Amygdala (tissue), 56 donors: ENCODE measurements at regions not wholly inside any gene's neighbourhood (a gene's known extent, or its start where the extent isn't known, plus 50 kb on each side); places are given as distances from the start of the nearest gene placed in this dataset.
"Not testable (repeated sequence)": the region's sequence is repeated elsewhere in the genome, so short reads cannot be mapped to it uniquely, and the experiment has no call there.

Experiments used
- DNase-seq, 56 donors: peaks; one replicate each; lab custom pipeline; 2025; lab: John Stamatoyannopoulos, UW

DNA sequence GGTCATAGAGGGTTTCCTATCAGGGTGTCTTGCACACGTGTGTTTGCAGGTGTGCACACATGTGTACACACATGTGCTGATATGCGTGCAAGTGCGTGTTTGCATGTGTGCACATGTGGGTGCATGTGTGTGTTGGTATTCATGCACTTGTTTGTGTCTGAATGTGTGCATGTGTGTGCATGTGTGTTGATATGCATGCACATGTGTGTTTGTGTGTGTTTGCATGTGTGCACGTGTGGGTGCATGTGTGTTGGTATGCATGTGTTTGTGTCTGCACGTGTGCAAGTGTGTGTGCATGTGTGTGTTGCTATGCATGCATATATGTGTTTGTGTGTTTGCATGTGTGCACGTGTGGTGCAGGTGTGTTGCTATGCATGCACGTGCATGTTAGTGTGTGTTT, 150.5 kb downstream of the SOX1 start:
- no peak for DNase-seq

DNA sequence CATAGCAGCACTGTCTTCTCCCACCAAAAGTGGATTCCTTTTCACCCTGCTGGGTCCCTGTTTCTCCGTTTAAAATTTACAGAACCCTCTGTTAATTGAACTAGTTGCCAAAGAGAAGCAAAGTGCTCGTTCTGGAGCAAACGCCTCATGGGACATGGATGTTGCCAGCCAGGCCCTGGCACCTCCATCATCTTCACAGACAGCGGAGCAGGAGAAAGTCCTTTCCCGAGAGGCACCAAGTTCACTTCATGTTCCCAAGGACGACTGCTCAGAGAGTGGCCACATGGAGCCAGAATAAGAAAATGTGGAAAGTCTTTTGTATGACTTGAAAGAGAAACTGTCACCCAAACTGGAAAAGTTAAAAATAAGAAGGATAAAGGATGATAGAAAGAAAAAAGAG, 151.5 kb downstream of the SOX1 start:
- no peak for DNase-seq

DNA sequence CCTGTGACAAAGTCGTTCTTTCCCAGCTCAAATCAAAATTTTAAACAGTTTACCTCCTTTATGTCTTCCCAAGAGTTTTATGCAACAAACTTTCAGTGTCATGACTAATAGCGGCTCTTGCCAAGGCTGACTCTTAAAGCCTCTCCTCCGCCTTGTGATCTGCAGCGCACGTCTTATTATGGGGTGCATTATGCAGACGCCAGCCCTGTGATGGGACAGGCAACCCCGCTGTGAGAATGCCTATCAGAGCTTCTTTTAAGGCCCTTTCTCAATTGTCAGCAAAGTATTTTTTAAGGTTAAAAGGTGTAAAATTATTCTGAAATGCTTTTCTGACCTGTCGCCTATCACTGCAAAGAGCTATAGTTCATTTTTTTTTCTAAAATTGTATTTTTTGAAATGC, 152.8 kb downstream of the SOX1 start:
- no peak for DNase-seq

DNA sequence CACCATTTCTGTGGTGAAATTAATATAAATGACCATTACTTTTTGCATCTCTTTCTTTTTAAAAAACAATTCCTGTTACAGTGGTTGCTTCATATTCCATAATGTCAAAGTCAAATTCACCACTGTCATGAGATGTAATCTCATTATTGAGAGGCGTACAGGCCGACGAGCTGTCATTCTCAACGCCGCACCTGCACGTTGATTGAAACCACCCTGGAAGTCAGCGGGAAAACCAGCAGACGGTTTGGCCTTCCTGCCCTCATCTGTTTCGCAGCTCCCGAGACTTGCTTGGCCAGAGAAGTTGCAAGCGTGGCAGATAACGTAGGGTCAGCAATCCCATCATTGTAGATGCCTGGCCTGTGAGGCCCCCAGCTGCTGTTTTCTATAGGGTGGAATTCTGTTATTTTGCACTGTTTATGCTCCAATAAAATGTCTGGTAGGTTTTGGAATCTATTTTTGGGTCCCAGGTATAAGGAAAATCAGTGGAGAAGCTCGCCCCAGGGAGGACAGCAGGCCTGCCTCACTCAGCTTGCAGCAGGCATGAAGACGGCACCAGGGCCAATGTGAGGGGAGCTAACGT, 153.4 kb downstream of the SOX1 start:
- no peak for DNase-seq

DNA sequence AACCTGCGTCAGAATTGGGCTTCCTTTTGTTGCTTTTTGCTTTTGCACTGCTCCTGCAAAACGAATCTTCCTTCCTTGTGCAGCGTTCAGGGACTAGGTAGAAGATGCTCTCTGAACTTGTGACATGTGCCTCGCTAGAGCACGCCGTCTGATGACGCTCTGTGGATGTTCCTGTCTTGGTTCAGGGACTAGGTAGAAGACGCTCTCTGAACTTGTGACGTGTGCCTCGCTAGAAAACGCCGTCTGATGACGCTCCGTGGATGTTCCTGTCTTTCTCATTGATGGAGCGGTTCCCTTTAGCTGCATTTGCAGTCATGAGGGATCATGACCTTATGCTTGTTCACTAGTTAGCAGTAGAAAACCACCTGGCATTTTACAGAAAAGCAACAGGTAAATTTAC, 154.0 kb downstream of the SOX1 start:
- DNase-seq, result no peak

DNA sequence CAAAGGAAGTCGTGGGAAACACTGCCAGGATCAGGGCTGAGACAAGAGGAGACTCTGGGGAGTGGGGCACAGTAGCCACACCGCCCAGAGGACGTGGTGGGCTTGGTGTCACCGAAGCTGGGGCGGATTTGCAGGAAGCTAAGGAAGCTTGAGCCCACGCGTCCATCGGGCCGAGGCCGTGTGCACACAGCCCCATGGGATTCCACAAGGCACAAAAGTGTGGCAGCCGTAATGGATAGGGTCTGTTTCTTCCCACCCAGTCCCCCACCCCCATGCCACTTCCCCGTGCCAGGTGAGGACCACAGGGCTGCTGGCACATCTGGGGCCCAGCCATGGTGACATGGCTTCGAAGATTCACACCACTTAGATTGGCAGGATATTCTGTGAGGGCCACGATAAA, 153.2 kb upstream of the SPACA7 start:
- DNase-seq, result no peak

DNA sequence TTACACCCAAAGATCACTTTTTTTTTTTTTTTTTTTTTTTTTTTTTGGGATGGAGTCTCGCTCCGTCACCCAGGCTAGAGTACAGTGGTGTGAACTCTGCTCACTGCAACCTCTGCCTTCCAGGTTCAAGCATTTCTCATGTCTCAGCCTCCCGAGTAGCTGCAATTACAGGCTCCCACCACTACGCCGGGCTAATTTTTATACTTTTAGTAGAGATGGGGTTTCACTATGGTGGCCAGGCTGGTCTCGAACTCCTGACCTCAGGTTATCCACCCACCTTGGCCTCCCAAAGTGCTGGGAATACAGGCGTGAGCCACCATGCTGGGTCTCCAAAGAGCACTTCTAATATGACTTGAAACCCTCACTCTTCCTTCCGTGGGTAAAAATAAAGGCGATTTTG, 152.2 kb upstream of the SPACA7 start:
- not testable (repeated sequence) for DNase-seq

DNA sequence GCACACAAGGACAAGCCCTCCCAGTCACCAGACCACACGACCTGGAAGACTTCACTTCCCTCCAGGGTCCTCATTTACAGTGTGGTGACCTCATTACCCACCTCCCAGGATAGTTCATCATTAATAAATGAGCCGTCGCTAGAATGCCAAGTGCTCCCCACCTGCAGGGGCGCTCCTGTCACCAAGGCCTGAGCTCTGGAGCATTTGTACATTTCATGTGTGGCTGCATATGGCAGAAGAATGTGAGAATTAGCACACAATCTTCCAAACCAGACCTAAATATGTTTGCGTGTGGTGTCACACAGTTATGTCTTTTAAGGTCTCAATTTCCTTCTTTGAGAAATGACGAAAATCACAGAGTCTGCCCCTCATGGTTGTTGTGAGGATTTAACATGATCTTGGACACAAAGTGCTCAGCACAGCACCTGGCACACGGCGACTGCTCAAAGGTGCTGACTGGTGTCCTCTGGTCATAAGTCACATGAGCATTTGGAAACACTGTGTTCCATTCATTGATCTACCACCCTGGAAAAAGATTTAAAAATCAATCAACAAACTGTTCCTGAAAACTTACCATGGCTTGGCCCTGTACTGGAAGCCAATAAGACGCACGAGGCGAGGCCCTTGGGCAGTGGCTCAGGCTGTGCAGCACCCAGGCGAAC, 150.6 kb upstream of the SPACA7 start:
- no peak for DNase-seq

DNA sequence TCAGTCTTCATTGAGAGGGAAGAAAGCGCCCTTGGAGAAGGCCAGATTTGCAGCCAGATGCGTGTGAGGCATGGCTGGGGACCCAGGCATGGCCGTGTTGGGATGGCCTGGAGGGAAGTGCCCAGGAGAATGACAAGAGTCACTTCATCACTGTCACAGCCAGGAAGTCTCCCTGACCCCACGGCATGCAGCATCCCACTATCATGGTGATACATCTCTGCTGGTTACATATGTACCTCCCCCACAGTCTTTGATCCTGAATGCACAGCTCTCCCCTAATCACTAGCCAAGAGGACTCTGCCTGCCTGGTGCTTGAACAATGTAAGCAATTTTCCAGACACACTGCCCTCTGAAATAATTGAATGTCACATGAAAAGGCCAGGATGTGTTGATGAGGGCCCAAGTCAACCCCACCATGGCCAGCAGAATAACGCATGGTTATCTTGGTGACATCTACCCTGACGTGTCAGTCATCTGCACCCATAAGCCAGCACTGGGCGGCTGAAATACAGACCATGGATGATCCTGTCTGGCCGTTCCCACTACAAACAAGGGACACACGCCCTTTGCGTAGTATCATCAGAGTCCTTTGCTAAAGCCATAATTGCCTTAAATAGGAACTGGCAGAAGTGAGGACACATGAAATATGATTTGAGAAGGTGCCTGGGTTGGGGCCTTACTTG, 149.7 kb upstream of the SPACA7 start:
- no peak for DNase-seq

DNA sequence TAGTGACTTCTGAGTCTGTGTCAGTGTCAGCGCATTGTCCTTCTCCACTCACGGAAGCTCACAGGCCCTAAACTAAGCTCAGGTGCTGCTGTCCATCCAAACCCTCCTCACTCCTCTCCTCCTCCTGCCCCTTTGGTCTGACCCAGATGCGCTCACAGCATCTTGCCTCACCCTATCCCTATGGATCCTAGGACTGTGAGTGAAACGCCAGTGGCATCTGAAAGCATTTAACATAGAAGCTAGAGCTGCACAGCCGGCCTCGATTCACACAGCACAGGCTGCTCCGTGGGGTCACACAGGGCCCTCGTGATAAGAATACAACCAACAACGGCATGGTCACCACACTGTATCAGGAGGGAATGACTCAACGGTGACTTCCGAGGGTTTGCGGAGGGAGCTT, 149.1 kb upstream of the SPACA7 start:
- no peak for DNase-seq

DNA sequence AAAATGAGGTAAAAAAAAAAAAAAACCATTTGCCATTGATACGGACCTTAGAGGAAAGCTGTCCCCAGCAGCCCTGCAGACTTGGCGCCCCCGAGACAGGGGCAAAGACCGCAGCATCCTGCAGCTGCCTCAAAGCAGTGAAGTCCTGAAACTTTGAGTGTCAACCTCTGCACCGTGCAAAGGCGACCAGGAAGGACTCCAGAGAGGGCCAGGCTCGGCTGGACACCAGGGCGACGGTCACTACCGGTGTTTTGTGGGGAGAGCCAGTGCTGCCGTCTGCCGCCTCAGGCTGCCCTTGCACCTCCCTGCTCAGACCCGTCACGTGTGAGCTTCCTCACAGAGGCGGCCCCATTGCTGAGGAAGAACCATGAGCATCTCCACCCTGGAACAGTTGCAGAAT, 146.7 kb upstream of the SPACA7 start:
- DNase-seq, result no peak

DNA sequence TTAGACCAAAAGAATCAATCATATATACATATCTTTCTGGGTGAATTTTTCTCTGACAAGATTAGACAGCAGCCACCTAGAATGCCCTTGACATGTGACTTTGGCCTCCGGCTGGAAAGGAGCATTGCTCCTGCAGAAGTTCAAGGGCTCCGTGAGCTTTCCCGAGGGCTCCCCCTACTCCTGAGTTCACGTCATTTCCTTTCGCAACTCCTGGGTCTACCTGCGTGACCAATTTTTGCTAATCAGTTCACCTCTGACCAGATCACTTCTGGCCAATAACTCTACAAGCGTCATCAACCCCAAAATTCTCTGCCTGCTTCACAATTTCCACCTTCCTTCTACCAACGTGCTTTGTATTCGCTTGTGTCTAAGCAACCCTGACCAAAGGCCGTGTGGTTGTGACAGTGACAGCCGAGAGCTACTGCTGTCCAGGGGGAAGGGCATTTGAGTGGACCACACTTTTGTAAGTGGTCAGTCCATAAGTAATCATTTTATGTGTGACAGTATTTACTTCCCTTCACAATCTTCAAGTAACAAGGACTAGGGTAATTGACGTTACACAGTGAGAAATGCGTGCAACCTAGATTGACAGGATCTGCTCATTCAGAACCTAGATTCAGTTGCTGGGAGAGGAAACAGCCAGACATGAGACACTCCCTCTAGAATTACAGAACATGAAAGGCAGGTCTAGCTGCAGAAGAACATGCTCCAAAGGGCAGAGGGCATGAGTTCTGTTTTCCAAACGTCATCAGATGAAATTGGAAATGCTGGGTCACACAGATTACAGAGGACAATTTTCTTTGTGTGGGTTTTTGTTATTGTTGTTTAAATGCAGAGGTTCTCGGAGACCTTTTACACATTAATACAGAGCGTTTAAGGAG, 145.9 kb upstream of the SPACA7 start:
- no peak for DNase-seq

DNA sequence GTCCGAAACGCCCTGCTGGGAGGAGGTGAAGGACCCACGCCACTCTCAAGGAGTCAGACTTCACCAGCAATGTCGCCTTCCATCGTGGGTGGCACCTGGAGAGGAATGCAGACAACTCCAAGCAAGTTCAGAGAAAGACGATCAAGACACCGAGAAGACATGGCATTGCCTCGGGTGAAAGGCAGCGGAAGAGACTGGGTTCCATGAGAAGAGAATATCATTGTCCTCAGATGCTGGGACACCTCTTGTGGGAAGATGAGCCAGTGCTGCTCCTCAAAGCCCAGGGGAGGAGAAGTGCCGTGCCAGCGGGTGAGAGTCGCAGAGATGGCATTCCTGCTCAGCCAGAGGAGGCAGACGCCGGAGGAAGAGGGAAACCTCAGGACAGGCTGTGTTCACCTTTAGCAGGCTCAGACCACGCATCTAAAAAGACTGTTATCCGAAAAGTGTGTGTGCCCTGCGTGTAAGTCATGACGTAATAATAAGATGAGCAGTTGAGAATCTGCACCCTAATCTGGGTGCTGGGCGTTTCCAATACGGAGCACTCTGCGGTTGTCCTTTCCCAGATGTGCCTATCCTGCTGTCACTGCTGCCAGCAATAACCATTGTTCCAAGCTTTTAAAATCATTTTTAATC, 144.6 kb upstream of the SPACA7 start:
- DNase-seq, result no peak

DNA sequence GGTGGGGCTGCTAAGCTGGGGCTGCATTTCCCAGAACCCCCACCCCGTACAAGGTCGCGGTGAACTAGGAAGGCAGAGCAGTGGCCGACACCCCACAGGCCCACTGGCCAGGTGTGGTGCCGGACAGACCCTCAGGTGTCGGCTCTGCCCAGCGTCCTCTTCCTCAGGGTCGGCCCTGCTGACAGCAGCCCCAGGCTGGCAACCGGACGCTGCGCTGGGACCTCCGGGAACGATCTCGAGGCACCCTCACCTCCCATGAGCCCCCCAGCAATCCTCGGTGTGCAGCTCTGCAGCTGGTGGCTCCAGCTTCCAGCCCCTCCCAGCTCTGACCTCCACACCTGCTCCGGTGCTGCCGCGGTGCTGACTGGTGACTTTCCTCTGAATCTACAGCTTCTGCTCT, 142.9 kb upstream of the SPACA7 start:
- no peak for DNase-seq

DNA sequence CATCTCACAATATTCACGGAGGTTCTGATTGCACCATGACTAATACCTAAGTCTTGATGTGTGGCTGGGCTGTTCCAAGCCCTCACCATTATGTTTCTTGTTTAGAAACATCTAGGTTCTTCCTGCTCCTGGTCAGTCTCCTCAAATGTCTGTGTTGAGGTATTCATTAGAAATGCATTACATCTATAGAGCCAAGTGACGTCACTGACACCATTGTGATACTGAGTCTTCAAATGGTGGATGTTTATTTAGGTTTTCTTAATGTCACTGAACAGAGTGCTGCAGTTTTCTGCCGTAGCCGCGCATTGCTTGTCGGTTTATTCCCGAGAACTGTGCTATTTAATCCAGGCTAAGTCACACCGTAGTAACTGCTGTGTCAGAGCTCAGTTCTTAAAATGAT, 142.4 kb upstream of the SPACA7 start:
- no peak for DNase-seq

DNA sequence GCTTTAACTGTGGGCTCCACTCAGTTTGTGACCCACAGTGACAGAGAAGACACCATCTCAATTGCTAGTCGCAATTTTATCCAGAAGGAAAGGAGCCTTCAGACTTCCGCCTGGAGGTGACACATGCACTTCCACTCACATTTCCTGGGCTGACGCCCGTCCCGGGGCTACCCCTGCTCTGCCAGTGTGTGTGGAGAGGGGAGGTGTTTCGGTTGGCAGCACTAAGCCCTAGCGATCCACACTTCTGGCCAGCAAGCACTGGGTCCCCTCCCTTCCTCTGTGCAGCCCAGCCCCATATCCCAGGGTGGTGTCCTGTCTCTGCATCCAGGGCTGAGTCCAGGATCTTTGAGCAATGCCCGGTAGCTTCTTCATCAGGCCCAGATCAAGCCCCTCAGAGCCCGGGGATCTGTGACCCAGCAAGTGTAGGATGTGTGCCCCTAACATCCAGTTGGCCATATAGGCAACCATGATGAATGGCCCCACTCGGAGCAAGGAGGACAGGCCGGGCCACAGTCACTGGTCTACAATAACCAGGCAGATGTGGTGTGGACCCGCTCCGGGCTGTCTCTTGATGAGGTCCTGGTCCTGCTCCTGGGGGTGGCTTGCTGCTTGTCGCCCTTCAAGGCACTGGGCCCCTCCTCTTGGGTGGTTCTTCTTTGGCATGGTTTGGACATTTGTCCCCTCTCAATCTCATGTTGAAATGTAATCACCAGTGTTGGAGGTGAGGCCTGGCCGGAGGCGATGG, 141.9 kb upstream of the SPACA7 start:
- DNase-seq, result no peak

DNA sequence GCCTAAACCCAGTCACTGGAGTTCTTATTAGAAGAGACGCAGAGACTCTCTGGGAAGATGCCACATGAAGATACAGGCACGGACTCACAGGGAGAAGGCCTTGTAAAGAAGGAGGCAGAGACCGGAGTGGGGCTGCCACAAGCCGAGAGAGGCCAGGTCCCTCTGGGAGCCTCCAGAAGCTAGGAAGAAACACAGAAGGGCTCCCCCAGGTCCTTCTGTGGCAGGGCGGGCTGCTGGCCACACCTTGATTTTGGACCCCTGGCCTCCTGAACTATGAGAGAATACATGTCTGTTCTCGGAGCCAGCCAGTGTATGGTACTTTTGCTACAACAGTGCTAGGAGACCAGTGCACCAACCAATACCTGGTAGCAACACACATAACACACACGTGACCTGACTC, 140.1 kb upstream of the SPACA7 start:
- no peak for DNase-seq

DNA sequence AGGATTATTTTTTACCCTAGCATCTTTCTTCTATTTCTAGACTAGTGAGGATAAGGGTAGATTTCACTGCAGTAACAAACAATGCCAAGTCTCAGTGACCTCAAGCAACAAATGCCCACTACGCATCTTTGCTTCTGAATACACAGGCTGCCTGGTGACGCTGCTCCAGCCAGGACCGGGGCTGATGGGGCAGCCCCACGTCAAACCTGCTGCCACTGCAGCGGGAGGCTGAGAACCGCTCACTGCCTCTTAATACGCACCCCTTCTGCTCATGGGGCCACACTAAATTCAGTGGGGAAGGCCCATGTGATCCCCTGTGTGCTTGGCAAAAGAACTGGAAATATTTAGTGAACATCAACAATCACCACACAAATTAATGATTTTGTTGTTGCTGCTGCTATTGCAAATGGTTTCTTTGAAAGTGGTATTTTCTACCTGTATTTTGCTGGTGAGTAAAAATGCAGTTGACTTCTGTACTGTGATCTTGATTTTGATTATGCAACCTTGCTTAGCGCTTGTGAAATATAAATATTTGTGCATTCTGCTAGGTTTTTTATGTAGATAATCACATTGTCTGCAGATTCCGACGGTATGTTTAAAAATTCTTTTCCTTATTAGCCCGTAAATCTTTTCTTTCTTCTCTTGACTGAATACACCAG, 139.5 kb upstream of the SPACA7 start:
- DNase-seq, result no peak

DNA sequence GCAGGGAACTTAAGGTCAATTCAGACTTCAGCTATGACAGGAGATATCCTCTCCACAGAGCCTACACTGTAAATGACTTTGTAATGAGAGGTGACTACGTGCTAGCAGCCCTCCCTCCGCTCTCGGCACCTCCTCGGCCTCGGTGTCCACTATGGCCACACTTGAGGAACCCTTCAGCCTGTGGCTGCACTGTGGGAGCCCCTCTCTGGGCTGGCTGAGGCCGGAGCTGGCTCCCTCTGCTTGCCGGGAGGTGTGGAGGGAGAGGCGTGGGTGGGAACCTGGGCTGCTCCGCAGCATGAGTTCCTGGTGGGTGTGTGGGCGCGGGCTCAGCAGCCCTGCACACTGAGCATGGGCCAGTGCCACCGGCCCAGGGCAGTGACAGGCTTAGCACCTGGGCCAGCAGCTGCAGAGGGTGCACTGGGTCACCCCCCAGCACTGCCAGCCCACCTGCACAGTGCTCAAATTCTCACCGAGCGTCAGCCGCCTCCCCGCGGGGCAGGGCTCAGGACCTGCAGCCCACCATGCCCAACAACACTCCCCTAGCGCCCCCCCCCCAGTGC, 137.6 kb upstream of the SPACA7 start:
- no peak for DNase-seq
